ENCODE measurements at regions not wholly inside any gene's neighbourhood (a gene's known extent, or its start where the extent isn't known, plus 50 kb on each side); places are given as distances from the start of the nearest gene placed in this dataset.
"Not testable (repeated sequence)": the region's sequence is repeated elsewhere in the genome, so short reads cannot be mapped to it uniquely, and the experiment has no call there.

DNA sequence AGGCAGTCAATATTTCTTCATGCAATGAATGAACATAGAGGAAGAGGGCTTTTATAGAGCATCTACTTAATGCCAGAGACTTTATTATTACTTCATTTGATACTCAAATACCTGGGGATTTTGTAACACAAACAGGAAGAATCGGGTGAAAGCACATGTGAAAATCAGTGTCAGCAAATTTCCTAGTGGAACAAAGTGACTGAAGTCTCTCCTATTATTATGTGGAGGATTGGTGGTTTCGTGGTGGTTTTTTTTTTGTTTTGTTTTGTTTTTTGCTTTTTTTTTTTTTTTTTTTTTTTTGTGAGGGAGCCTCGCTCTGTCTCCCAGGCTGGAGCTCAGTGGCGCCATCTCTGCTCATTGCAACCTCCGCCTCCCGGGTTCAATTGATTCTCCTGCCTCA, 207.0 kb downstream of the RRAGB start:
- H3K36me3 ChIP-seq (ENCODE audit: insufficient read depth, low read length): no peaks in the 10 kb centered on the region
- H3K9me3 ChIP-seq (ENCODE audit: control insufficient read depth, insufficient read depth, low read length): no peaks in the 10 kb centered on the region
- no peak overlapping the region for H3K9ac ChIP-seq (ENCODE audit: low read depth, low read length)
- H3K4me1 ChIP-seq (ENCODE audit: insufficient read depth, low read length): no peaks in the 10 kb centered on the region

DNA sequence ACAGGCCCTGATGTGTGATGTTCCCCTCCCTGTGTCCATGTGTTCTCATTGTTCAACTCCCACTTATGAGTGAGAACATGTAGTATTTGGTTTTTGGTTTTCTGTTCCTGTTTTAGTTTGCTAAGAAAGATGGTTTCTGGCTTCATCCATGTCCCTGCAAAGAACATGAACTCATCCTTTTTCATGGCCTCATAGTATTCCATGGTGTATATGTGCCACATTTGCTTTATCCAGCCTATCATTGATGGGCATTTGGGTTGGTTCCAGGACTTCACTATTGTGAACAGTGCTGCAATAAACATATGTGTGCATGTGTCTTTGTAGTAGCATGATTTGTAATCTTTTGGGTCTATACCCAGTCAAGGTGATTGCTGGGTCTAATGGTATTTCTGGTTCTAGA, 211.0 kb downstream of the RRAGB start:
- H3K9ac ChIP-seq (ENCODE audit: low read depth, low read length); H3K4me1 ChIP-seq (ENCODE audit: insufficient read depth, low read length); H3K36me3 ChIP-seq (ENCODE audit: insufficient read depth, low read length); H3K9me3 ChIP-seq (ENCODE audit: control insufficient read depth, insufficient read depth, low read length): not testable (repeated sequence)

Measured in ES-I3 (cell line).